ENCODE measurements at regions not wholly inside any gene's neighbourhood (a gene's known extent, or its start where the extent isn't known, plus 50 kb on each side); places are given as distances from the start of the nearest gene placed in this dataset.

DNA sequence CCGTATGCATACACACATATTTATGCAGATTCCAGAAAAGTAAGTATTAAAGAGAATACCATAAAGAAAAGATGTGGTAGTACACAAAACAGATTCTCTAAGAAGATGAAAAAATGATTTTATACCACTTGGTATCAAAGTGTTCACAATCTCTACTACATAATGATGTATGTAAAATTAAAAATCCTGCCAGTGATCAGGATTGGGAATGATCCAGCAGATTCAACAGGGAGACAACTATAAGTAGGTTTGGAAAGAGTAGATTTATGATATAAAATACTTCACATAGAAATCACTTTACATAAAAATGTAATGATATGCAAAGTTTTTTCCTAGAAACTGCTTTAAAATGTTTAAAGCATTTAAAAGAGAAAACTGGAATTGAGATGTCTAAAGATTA lies 447.0 kb downstream of the CNTNAP4 start:
- TF ChIP-seq, protein P1, sequence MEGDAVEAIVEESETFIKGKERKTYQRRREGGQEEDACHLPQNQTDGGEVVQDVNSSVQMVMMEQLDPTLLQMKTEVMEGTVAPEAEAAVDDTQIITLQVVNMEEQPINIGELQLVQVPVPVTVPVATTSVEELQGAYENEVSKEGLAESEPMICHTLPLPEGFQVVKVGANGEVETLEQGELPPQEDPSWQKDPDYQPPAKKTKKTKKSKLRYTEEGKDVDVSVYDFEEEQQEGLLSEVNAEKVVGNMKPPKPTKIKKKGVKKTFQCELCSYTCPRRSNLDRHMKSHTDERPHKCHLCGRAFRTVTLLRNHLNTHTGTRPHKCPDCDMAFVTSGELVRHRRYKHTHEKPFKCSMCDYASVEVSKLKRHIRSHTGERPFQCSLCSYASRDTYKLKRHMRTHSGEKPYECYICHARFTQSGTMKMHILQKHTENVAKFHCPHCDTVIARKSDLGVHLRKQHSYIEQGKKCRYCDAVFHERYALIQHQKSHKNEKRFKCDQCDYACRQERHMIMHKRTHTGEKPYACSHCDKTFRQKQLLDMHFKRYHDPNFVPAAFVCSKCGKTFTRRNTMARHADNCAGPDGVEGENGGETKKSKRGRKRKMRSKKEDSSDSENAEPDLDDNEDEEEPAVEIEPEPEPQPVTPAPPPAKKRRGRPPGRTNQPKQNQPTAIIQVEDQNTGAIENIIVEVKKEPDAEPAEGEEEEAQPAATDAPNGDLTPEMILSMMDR (IDR thresholded peaks at IDR 0.05; ENCODE audit: insufficient read depth, low read depth, low read length): no peak
- Histone ChIP-seq H3K36me3 (ENCODE audit: control insufficient read depth, insufficient read depth, low read length) (no peaks in the 10 kb centered on the region), H3K27me3 (ENCODE audit: control insufficient read depth, insufficient read depth, low read length) (no peaks in the 10 kb centered on the region), H3K4me3 (ENCODE audit: low read depth, low read length) (no peak overlapping the region)
- no peak for DNase-seq (ENCODE audit: low read depth)
- ChIA-PET CTCF (no interaction called here), POLR2A (no interaction called here)

DNA sequence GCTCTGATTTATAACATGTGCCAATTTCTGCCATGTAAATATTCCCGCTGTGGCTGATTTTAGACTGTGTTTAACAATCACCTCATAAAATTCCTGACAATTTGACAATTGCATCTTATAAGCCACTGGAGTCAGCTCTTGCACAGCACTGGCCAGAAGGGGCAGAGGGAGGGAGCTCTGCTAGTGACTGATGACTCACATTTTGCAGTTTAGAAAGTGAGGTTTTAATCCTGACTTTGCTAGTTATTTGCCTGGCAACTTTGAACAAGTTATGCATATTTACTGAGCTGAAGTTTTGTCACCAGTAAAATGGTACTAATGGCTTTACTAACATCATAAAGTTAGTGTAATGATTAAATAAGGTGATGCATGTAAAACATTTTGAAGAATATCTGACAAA lies 452.3 kb downstream of the CNTNAP4 start:
- TF ChIP-seq, protein P1 (IDR thresholded peaks at IDR 0.05; ENCODE audit: insufficient read depth, low read depth, low read length): no peak
- CTCF ChIA-PET: no interaction called here
- POLR2A ChIA-PET: no interaction called here
- no peak overlapping the region for H3K4me3 ChIP-seq (ENCODE audit: low read depth, low read length)
- DNase-seq (ENCODE audit: low read depth): no peak
- H3K27me3 ChIP-seq (ENCODE audit: control insufficient read depth, insufficient read depth, low read length): no peaks in the 10 kb centered on the region
- no peaks in the 10 kb centered on the region for H3K36me3 ChIP-seq (ENCODE audit: control insufficient read depth, insufficient read depth, low read length)

DNA sequence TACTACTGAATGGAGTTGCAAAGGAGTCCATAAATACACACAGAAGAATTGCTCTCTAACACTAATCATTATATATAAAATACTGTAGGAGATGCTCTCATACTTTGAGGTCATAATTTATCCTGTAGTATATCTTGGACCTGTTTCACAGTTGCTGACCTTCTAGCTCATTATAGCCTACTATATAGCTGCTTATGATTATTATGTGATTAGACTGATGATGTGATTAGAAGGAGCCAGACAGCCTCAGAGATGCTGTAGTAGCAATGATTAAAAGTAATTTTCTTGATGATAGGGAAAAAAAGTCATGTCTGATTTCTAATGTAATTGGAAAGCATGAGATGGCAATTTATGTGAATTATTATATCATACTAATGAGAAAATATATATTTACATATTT lies 455.7 kb downstream of the CNTNAP4 start:
- TF ChIP-seq, protein P1 (IDR thresholded peaks at IDR 0.05; ENCODE audit: insufficient read depth, low read depth, low read length): no peak
- H3K36me3 ChIP-seq (ENCODE audit: control insufficient read depth, insufficient read depth, low read length): no peaks in the 10 kb centered on the region
- ChIA-PET CTCF (no interaction called here), POLR2A (no interaction called here)
- H3K4me3 ChIP-seq (ENCODE audit: low read depth, low read length): no peak overlapping the region
- DNase-seq (ENCODE audit: low read depth): no peak
- H3K27me3 ChIP-seq (ENCODE audit: control insufficient read depth, insufficient read depth, low read length): no peaks in the 10 kb centered on the region

DNA sequence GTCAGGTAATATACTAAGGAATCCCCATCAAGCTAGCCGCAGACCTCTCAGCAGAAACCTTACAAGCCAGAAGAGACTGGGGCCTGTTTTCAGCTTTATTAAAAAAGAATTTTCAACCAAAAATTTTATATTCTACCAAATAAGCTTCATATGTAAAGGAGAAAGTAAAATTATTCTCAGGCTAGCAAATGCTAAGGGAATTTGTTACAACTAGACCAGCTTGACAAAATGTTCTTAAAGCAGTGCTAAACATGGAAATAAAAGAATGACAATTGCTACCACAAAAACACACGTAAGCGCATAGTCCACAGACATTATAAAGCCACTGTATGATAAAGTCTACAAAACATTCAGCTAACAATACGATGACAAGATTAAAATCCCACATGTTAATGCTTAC lies 449.4 kb upstream of the MON1B start:
- Histone ChIP-seq H3K27me3 (ENCODE audit: control insufficient read depth, insufficient read depth, low read length) (no peaks in the 10 kb centered on the region), H3K4me3 (ENCODE audit: low read depth, low read length) (no peak overlapping the region), H3K36me3 (ENCODE audit: control insufficient read depth, insufficient read depth, low read length) (no peaks in the 10 kb centered on the region)
- TF ChIP-seq, protein P1 (IDR thresholded peaks at IDR 0.05; ENCODE audit: insufficient read depth, low read depth, low read length): no peak
- DNase-seq (ENCODE audit: low read depth): no peak
- CTCF ChIA-PET: no interaction called here
- POLR2A ChIA-PET: no interaction called here

DNA sequence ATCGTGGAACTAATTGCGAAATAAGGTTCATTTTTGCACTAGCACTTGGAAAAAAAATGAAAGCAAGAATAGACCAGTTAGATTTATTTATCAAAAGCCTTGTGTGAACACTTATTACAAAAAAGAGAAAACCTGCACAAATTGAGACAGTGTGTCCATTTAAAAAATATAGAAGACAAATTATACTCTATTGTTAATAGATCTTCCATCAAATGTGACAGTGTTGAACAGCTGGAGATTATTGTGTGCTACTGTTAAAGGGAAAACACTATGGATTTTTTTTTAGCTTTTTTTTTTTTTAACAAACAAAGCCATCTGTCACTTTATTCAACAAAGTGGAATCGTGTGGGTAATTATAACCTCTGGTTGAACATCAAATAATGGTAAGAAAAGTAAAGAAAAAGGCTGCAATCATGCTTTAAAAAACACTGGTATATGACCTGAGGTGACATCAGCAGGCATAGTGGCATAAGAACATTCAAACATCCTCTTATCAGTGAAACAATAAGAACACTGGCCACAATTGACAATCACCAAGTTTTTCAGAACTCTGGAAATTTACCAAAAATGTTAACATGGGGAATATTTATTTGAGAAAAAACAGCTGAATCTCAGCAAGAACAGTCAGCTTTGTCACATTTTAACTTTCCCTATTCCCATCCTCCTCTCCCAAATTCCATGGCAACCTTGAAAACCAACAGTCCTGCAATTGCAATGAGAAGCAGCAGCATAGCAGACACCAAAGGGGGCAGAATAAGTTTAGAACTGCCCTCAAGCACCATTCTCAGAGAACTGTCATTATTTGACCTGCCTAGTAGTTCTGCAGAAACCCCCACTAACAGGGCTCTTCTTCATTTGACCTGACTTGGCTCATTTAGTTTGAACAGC lies 442.3 kb upstream of the MON1B start:
- Histone ChIP-seq H3K4me3 (ENCODE audit: low read depth, low read length) (no peak overlapping the region), H3K27me3 (ENCODE audit: control insufficient read depth, insufficient read depth, low read length) (no peaks in the 10 kb centered on the region), H3K36me3 (ENCODE audit: control insufficient read depth, insufficient read depth, low read length) (no peaks in the 10 kb centered on the region)
- TF ChIP-seq, protein P1 (IDR thresholded peaks at IDR 0.05; ENCODE audit: insufficient read depth, low read depth, low read length): no peak
- no peak for DNase-seq (ENCODE audit: low read depth)
- POLR2A ChIA-PET: no interaction called here
- CTCF ChIA-PET: interaction anchor here (0.7 kb wide), 1 partner anchor 1507 kb away, joined by 4 read pairs; no protein-coding TSS in a partner anchor

All from BJ (cell line).